GM03348 (cell line): ENCODE measurements at regions not wholly inside any gene's neighbourhood (a gene's known extent, or its start where the extent isn't known, plus 50 kb on each side); places are given as distances from the start of the nearest gene placed in this dataset.

ENCODE experiments used
- DNase-seq: peaks from one replicate; pipeline ENCODE4 v3.0.0; 2012; ENCODE audit warnings: low spot score

DNA sequence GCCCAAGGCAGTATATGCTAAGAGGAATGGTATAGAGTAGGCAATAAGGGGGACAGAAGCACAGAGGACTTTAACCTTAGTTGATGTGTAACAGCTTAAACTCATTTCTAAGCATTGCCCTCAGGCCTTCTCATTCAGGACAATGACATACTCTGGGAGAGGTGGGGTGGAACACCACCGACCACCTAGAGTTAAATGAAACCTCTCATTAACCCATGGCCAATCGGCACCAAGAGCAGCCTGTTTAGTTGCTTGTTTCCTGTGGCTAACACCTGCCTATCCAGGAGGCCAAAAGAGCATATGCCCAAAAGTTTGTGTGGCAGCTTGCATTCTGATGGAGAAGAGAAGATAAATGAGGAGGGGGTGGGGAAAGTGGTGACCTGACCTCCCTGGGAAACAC, 50.0 kb downstream of the PABIR2 start:
- no peak for DNase-seq

DNA sequence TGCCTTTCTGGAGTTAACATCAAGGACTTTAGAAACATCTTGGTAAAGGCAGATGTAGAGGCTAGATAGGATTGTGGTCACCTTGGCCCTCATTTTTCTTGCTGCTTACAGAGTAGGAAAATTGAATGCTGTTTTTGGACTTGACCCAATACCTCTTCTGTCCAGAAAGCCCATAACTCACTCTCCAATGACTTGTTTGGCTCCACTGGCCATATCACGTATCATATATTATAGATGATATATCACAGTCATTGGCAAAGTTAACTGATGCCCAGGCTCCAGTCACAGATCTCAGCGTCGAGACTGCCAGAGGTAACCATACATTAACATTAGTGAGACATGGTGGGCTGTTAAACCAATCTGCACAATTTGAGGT, 50.6 kb downstream of the PABIR2 start:
- DNase-seq, result no peak

GRCh38 chrX:134745636-134746409, 51.2 kb downstream of the PABIR2 start:
- DNase-seq, result no peak

- peak; percentile 16 for DNase-seq
Measured at GRCh38 chrX:134743091-134743490, 53.9 kb downstream of the PABIR2 start.

- no peak for DNase-seq
Measured at GRCh38 chrX:134742573-134742972, 54.4 kb downstream of the PABIR2 start.

GRCh38 chrX:134741746-134742145, 55.3 kb downstream of the PABIR2 start:
- DNase-seq, result no peak

- no peak for DNase-seq
Measured at GRCh38 chrX:134738986-134739740, 57.8 kb downstream of the PABIR2 start.

DNA sequence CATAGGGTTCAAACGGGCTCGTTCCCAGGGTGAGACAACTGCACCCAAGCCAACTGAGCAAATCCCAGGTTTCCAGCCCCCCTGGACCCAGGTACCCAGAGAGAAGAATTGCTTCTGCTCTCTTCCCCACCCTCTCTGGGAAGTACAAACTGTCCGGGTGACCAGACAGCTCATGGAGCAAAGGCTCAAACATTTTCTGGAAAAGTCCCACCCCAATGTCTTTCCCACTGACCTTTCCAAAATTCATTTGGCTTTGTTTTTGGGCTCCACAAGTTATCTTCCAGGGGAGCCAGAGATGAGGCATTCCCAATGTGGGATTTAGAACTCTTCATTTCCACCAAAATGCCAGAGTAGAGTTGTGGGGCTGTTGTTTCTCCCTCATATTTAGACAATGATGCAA, 58.6 kb downstream of the PABIR2 start:
- DNase-seq, result no peak

DNA sequence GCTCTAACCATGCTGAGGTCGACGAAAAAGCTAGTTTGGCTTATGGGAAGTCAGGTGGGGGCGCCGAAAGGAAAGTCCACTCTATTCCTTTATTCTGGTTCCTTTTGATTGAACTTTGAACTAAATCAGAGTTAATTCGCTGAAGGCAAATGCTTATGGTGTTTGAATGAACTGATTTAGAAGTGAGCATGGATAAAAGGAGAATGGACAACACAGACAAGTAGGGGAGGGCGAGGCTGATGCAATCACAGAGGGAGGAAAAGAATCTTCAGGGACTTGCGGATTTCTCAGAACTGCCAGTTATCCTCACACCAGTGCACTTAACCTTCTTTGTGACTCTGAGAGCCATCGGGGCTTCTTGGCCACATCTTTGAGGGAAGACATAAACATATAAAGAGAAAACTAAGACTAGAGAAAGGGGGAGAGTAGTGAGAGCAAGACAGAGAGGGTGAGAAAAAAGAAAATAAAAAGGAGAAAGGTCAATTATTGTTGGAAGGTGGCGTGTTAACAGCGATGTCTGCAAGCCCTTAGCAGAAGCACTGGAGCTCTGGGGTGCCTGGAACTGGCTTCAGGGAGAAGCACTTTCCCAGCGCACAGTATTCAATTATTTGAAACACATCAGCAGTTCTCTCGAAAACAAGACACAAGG, 59.2 kb downstream of the PABIR2 start:
- DNase-seq, result peak; percentile 13

- DNase-seq, result peak; percentile 41
Measured at GRCh38 chrX:134737061-134737460, 59.9 kb downstream of the PABIR2 start.

DNA sequence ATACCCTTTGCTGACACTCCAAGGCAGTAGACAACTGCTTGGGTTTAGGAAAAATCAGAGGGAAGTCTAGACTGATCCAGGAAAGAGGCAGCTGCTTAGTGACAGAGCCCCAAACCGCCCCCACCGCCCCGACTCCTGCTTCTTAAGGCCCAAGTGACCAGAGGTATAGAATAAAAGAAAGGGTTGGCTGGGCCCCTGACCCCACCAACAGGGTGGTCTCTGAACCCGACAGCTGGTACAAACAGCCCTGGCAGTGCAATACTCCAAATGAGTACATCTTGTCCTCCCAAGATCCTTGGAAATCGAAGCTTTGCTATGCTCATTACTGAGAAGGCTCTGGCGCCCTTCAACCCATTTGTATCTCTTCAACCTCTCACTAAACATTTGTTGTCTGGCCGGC, 60.6 kb downstream of the PABIR2 start:
- DNase-seq, result no peak

- no peak for DNase-seq
Measured at GRCh38 chrX:134735015-134735414, 62.0 kb downstream of the PABIR2 start.

GRCh38 chrX:134734466-134734952, 62.5 kb downstream of the PABIR2 start:
- DNase-seq, result peak; percentile 34

GRCh38 chrX:134733591-134733990, 63.4 kb downstream of the PABIR2 start:
- no peak for DNase-seq

- DNase-seq, result no peak
Measured at GRCh38 chrX:134732676-134733075, 64.3 kb downstream of the PABIR2 start.

GRCh38 chrX:134732152-134732551, 64.9 kb downstream of the PABIR2 start:
- no peak for DNase-seq

DNA sequence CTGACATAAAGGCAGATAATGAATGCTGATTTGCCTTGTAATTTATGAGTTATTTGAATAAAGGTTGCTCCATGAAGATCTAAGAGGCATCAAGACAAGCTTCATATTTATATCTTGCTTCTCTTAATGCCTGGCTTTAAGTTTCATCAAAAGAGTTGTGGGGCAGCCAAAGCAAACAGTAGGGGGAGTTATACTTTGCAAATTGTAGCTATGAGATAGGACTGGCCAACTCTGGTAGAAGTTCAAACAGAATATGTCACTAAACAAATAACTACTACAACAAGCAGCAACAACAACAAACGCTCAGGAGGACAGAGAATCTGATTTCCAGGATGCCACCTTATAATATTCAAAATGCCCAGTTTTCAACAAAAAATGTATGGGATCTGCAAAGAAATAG, 69.1 kb upstream of the PLAC1 start:
- no peak for DNase-seq

GRCh38 chrX:134725103-134725690, 66.9 kb upstream of the PLAC1 start:
- DNase-seq, result no peak

DNA sequence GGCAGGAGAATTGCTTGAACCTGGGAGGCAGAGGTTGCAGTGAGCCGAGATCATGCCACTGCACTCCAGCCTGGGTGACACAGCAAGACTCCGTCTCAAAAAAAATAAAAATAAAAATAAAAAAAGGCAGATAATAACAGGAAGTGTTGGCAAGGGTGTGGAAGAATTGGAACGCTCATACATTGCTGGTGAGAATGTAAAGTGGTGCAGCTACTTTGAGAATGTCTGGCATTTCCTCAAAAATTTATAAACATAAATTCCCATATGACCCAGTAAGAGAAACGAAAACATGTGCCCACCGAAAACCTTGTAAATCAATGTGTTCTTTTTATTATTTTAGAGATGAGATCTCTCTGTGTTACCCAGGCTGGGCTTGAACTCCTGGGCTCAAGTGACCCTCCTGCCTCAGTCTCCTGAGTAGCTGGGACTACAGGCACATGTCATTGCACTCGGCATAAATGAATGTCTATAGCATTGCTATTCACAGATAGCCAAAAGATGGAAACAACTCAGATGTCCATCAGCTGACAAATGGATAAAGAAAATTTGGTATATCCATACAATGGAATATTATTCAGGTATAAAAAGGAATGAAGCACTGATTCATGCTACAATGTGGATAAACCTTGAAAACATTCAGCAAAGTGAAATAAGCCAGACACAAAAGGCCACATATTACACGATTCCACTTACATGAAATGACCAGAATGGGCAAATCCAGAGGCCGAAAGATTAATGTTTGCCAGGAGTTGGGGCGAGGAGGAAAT, 63.7 kb upstream of the PLAC1 start:
- DNase-seq, result no peak

- DNase-seq, result no peak
Measured at GRCh38 chrX:134718966-134719317, 60.7 kb upstream of the PLAC1 start.

GRCh38 chrX:134718105-134718965, 60.1 kb upstream of the PLAC1 start:
- DNase-seq, result peak; percentile 78
